SU-DHL-6 (cell line): ENCODE measurements at regions not wholly inside any gene's neighbourhood (a gene's known extent, or its start where the extent isn't known, plus 50 kb on each side); places are given as distances from the start of the nearest gene placed in this dataset.
"Not testable (repeated sequence)": the region's sequence is repeated elsewhere in the genome, so short reads cannot be mapped to it uniquely, and the experiment has no call there.

Experiments used
- H2AFZ ChIP-seq: fragments of 200-600 bp; sonication (generic); 2 replicates; pipeline ENCODE4 v1.6.1; 2014; ENCODE audit warnings: low read depth, mild to moderate bottlenecking, moderate library complexity, mixed read lengths, antibody characterized with exemption, low read length; ENCODE audit not compliant: severe bottlenecking
- H3F3A ChIP-seq: fragments of 200-600 bp; shearing (Covaris generic); 2 replicates; pipeline ENCODE4 v1.6.0; 2016; ENCODE audit warnings: antibody characterized with exemption, mild to moderate bottlenecking; ENCODE audit not compliant: insufficient read depth
- H3K27ac ChIP-seq: fragments of 200-600 bp; sonication (generic); 2 replicates; pipeline ENCODE4 v1.5.1; 2016; ENCODE audit warnings: low read depth, mild to moderate bottlenecking, low read length, moderate library complexity, mixed read lengths
- H3K27me3 ChIP-seq: fragments of 200-600 bp; sonication (generic), shearing (Covaris generic); 2 replicates; pipeline ENCODE4 v1.6.0; 2014; ENCODE audit warnings: mild to moderate bottlenecking, low read length
- H3K36me3 ChIP-seq: fragments of 200-600 bp; sonication (generic); 2 replicates; pipeline ENCODE4 v1.6.1; 2014; ENCODE audit warnings: mild to moderate bottlenecking, low read length, mixed read lengths
- H3K4me2 ChIP-seq: fragments of 300-600, 200-600 bp; shearing (Covaris generic), sonication (generic); 2 replicates; pipeline ENCODE4 v1.6.0; 2014; ENCODE audit warnings: low read length, low read depth, mild to moderate bottlenecking; ENCODE audit not compliant: poor library complexity, severe bottlenecking
- H3K4me3 ChIP-seq: fragments of 200-600 bp; sonication (generic); 2 replicates; pipeline ENCODE4 v1.5.1; 2014; ENCODE audit warnings: antibody characterized with exemption, low read length, mild to moderate bottlenecking, mixed read lengths; ENCODE audit not compliant: insufficient read depth, poor library complexity, severe bottlenecking
- H3K79me2 ChIP-seq: fragments of 200-600 bp; sonication (generic); 2 replicates; pipeline ENCODE4 v1.6.1; 2014; ENCODE audit warnings: mild to moderate bottlenecking, low read length, moderate library complexity; ENCODE audit not compliant: insufficient read depth
- H3K9ac ChIP-seq: fragments of 200-600 bp; sonication (generic); 2 replicates; pipeline ENCODE4 v1.7.0; 2014; ENCODE audit warnings: mild to moderate bottlenecking, low read length
- H3K9me2 ChIP-seq: fragments of 200-600 bp; sonication (generic); replicated peaks from 2 replicates; pipeline ENCODE4 v1.6.1; 2014; ENCODE audit warnings: low read length; ENCODE audit not compliant: insufficient read depth
- H3K9me3 ChIP-seq: fragments of 200-600 bp; sonication (generic); 2 replicates; pipeline ENCODE4 v1.6.1; 2014; ENCODE audit warnings: low read length, mixed read lengths; ENCODE audit not compliant: insufficient read depth
- H4K20me1 ChIP-seq: fragments of 200-600 bp; sonication (generic); 2 replicates; pipeline ENCODE4 v1.6.1; 2014; ENCODE audit warnings: low read depth, mild to moderate bottlenecking, antibody characterized with exemption, low read length, moderate library complexity, mixed read lengths
- CTCF ChIP-seq: fragments of 200-600 bp; sonication (generic); IDR thresholded peaks from one replicate; pipeline ENCODE4 v1.5.1; 2017; ENCODE audit warnings: antibody characterized with exemption, mild to moderate bottlenecking, low read length, moderate library complexity; ENCODE audit not compliant: insufficient read depth, poor library complexity, severe bottlenecking
- EZH2phosphoT487 ChIP-seq: fragments of 200-600 bp; sonication (generic), shearing (Covaris generic); conservative IDR thresholded peaks from 2 replicates; pipeline ENCODE4 v1.6.1; 2018; ENCODE audit warnings: mild to moderate bottlenecking, antibody characterized with exemption, low read length, moderate library complexity, mixed read lengths

- no peaks in the 10 kb centered on the region for H4K20me1 ChIP-seq
- no peak overlapping the region for H3K4me2 ChIP-seq
- TF ChIP-seq EZH2phosphoT487 (no peak), CTCF (no peak)
- H3F3A ChIP-seq: no peaks in the 10 kb centered on the region
- no peak overlapping the region for H3K9ac ChIP-seq
- no peak overlapping the region for H3K27ac ChIP-seq
- no peaks in the 10 kb centered on the region for H3K36me3 ChIP-seq
- no peaks in the 10 kb centered on the region for H3K9me3 ChIP-seq
- H2AFZ ChIP-seq: no peak overlapping the region
- no peaks in the 10 kb centered on the region for H3K9me2 ChIP-seq
- no peak overlapping the region for H3K4me3 ChIP-seq
- H3K27me3 ChIP-seq: no peaks in the 10 kb centered on the region
- H3K79me2 ChIP-seq: no peaks in the 10 kb centered on the region
Measured at GRCh38 chr5:106796081-106796480, 874.7 kb downstream of the EFNA5 start.

GRCh38 chr5:106784846-106785245, 885.9 kb downstream of the EFNA5 start:
- Histone ChIP-seq H3K27me3 (no peaks in the 10 kb centered on the region), H3K9ac (no peak overlapping the region), H3K27ac (no peak overlapping the region), H4K20me1 (no peaks in the 10 kb centered on the region), H3K36me3 (no peaks in the 10 kb centered on the region), H3K9me2 (no peaks in the 10 kb centered on the region), H3F3A (no peaks in the 10 kb centered on the region), H2AFZ (no peak overlapping the region), H3K4me3 (no peak overlapping the region), H3K9me3 (no peaks in the 10 kb centered on the region), H3K79me2 (no peaks in the 10 kb centered on the region), H3K4me2 (no peak overlapping the region)
- TF ChIP-seq EZH2phosphoT487 (no peak), CTCF (no peak)

GRCh38 chr5:106780355-106780754, 890.4 kb downstream of the EFNA5 start:
- Histone ChIP-seq H3K9ac (no peak overlapping the region), H3F3A (no peaks in the 10 kb centered on the region), H3K36me3 (no peaks in the 10 kb centered on the region), H2AFZ (no peak overlapping the region), H4K20me1 (no peaks in the 10 kb centered on the region), H3K9me3 (no peaks in the 10 kb centered on the region), H3K4me2 (no peak overlapping the region), H3K27me3 (no peaks in the 10 kb centered on the region), H3K4me3 (no peak overlapping the region), H3K27ac (no peak overlapping the region), H3K9me2 (no peaks in the 10 kb centered on the region), H3K79me2 (no peaks in the 10 kb centered on the region)
- TF ChIP-seq CTCF: no peak
- TF ChIP-seq EZH2phosphoT487: no peak

GRCh38 chr5:106776515-106776914, 894.2 kb downstream of the EFNA5 start:
- H3K79me2 ChIP-seq, H3K4me2 ChIP-seq, H3F3A ChIP-seq, H3K9me3 ChIP-seq, H2AFZ ChIP-seq, H3K9ac ChIP-seq, H3K27ac ChIP-seq, H4K20me1 ChIP-seq, H3K27me3 ChIP-seq, H3K4me3 ChIP-seq, H3K36me3 ChIP-seq, H3K9me2 ChIP-seq: not testable (repeated sequence)
